Thyroid gland (tissue), 4 donors: ENCODE measurements at regions not wholly inside any gene's neighbourhood (a gene's known extent, or its start where the extent isn't known, plus 50 kb on each side); places are given as distances from the start of the nearest gene placed in this dataset.

Experiments
- DNase-seq, 2 donors: peaks; one replicate each; pipeline ENCODE4 v3.0.0-alpha.2; 2019
- H3K27ac ChIP-seq, 3 donors: fragments of 200-600 bp; sonication (generic); 1 replicate in 2 of 3; 2 replicates in 1 of 3; pipeline ENCODE4 v1.5.1; 2016 to 2019; ENCODE audit warnings: mild to moderate bottlenecking in 1 of 3, moderate library complexity in 1 of 3
- H3K27me3 ChIP-seq: fragments of 200-600 bp; sonication (generic); one replicate; pipeline ENCODE4 v1.5.1; 2019
- H3K36me3 ChIP-seq, 2 donors: fragments of 200-600 bp; sonication (generic); one replicate each; pipeline ENCODE4 v1.5.1; 2016 to 2019
- H3K4me1 ChIP-seq, 2 donors: fragments of 200-600 bp; sonication (generic); one replicate each; pipeline ENCODE4 v1.5.1; 2017 to 2019
- H3K4me3 ChIP-seq, 3 donors: fragments of 200-600 bp; sonication (generic); replicated peaks in 1 of 3; 1 replicate in 2 of 3; 2 replicates in 1 of 3; pipeline ENCODE4 v1.5.1; 2016; ENCODE audit warnings: mild to moderate bottlenecking in 1 of 3
- H3K9me3 ChIP-seq: fragments of 200-600 bp; sonication (generic); one replicate; pipeline ENCODE4 v1.5.1; 2017
- POLR2A ChIP-seq, 2 donors: fragments of 450-650 bp; IDR thresholded peaks; one replicate each; pipeline ENCODE4 v1.6.1; 2017; ENCODE audit warnings: antibody characterized with exemption in 2 of 2, mild to moderate bottlenecking in 2 of 2, moderate library complexity in 1 of 2
- WGBS, 2 donors: methylation state at CpG; one replicate each; pipeline ENCODE4 v1.1.5; 2017; 5-methylcytosine and 5-hydroxymethylcytosine counted together
- intact Hi-C: fragments of 100-400 bp; cut with DNase I; formaldehyde crosslinking; loops from one replicate; pipeline ENCODE4 v1.15.1; 2023
- TF ChIP-seq, protein P1 (sequence below), 6 experiments: fragments of 200-600 bp in 3 of 6; fragments of 450-650 bp in 3 of 6; sonication (generic) in 3 of 6; IDR thresholded peaks; one replicate each; pipeline ENCODE4 v1.5.1; 2016 to 2019; ENCODE audit warnings: antibody characterized with exemption in 6 of 6, mild to moderate bottlenecking in 2 of 6, inconsistent platforms in 1 of 6, moderate library complexity in 1 of 6

DNA sequence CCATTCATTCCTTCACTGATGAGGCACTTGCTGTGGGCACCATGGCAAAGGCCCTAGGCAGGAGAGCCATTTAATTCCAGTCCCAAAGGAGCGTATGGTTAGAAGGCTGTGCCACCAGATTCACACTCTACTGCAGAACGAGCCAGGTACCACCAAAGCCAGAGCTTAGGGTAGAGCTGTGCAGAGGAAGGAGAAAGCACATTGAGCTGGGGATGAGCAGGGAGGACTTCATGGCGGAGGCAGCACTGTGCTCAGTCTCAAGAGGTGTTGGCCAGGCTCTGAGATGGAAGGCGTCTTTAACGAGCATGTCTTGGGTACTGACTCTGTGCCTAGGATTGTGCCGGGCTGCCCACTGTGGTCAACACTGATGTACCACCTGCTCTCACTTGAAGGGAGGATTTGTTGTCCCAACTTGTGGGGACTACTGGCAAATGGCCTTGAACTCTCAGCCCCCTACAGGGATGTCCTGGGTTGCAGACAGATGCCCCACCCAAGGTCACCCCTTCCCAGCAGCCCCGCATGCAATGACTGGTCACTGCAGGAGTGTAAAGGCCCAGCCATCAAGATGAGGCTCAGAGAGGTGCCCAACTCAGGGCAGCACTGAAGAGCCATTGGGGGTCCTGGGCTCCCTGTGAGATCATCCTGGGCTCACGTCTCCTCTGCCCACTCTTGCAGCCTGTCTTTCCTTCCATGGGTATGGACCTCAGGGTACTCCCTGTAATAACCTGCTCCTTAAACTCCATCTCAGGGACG, 251.4 kb downstream of the GLI2 start:
- Histone ChIP-seq H3K4me1 (no peaks in the 10 kb centered on the region), H3K27me3 (no peaks in the 10 kb centered on the region), H3K4me3 (no peak overlapping the region), H3K9me3 (no peaks in the 10 kb centered on the region), H3K27ac (no peak overlapping the region), H3K36me3 (no peaks in the 10 kb centered on the region)
- no peak for TF ChIP-seq POLR2A (IDR thresholded peaks at IDR 0.05)
- intact Hi-C loops = no loop called here
- DNase-seq = no peak
- 94% methylated on average over 6 to 9 of the region's 9 CpGs for WGBS, 2 donors

DNA sequence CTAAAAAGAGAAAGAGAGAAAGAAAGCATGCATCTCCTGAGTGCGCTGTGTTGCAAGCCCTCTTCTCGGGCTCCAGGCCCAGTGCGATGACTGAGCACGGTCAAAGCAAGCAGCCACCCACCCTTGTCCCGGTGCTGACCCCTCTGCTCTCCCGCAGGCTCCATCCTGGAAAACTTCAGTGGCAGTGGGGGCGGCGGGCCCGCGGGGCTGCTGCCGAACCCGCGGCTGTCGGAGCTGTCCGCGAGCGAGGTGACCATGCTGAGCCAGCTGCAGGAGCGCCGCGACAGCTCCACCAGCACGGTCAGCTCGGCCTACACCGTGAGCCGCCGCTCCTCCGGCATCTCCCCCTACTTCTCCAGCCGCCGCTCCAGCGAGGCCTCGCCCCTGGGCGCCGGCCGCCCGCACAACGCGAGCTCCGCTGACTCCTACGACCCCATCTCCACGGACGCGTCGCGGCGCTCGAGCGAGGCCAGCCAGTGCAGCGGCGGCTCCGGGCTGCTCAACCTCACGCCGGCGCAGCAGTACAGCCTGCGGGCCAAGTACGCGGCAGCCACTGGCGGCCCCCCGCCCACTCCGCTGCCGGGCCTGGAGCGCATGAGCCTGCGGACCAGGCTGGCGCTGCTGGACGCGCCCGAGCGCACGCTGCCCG, 252.5 kb downstream of the GLI2 start:
- no peaks in the 10 kb centered on the region for H3K9me3 ChIP-seq
- no peaks in the 10 kb centered on the region for H3K36me3 ChIP-seq
- H3K27ac ChIP-seq = no peak overlapping the region
- TF ChIP-seq, protein P1, sequence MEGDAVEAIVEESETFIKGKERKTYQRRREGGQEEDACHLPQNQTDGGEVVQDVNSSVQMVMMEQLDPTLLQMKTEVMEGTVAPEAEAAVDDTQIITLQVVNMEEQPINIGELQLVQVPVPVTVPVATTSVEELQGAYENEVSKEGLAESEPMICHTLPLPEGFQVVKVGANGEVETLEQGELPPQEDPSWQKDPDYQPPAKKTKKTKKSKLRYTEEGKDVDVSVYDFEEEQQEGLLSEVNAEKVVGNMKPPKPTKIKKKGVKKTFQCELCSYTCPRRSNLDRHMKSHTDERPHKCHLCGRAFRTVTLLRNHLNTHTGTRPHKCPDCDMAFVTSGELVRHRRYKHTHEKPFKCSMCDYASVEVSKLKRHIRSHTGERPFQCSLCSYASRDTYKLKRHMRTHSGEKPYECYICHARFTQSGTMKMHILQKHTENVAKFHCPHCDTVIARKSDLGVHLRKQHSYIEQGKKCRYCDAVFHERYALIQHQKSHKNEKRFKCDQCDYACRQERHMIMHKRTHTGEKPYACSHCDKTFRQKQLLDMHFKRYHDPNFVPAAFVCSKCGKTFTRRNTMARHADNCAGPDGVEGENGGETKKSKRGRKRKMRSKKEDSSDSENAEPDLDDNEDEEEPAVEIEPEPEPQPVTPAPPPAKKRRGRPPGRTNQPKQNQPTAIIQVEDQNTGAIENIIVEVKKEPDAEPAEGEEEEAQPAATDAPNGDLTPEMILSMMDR (IDR thresholded peaks at IDR 0.05) = no peak
- TF ChIP-seq POLR2A (IDR thresholded peaks at IDR 0.05) = no peak
- DNase-seq = no peak
- no peaks in the 10 kb centered on the region for H3K4me1 ChIP-seq
- H3K4me3 ChIP-seq = no peak overlapping the region
- intact Hi-C loops = no loop called here
- no peaks in the 10 kb centered on the region for H3K27me3 ChIP-seq
- 95 to 96% methylated on average over 49 to 50 of the region's 68 CpGs for WGBS, 2 donors

DNA sequence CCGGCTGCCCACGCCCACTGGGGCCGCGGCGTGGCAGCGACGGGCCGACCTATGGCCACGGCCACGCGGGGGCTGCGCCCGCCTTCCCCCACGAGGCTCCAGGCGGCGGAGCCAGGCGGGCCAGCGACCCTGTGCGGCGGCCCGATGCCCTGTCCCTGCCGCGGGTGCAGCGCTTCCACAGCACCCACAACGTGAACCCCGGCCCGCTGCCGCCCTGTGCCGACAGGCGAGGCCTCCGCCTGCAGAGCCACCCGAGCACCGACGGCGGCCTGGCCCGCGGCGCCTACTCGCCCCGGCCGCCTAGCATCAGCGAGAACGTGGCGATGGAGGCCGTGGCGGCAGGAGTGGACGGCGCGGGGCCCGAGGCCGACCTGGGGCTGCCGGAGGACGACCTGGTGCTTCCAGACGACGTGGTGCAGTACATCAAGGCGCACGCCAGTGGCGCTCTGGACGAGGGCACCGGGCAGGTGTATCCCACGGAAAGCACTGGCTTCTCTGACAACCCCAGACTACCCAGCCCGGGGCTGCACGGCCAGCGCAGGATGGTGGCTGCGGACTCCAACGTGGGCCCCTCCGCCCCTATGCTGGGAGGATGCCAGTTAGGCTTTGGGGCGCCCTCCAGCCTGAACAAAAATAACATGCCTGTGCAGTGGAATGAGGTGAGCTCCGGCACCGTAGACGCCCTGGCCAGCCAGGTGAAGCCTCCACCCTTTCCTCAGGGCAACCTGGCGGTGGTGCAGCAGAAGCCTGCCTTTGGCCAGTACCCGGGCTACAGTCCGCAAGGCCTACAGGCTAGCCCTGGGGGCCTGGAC, 253.2 kb downstream of the GLI2 start:
- Histone ChIP-seq H3K36me3 (no peaks in the 10 kb centered on the region), H3K27me3 (no peaks in the 10 kb centered on the region), H3K27ac (no peak overlapping the region), H3K9me3 (no peaks in the 10 kb centered on the region), H3K4me1 (no peaks in the 10 kb centered on the region), H3K4me3 (no peak overlapping the region)
- intact Hi-C loops = no loop called here
- no peak for DNase-seq
- 94 to 97% methylated on average over 13 to 34 of the region's 74 CpGs for WGBS, 2 donors
- no peak for TF ChIP-seq POLR2A (IDR thresholded peaks at IDR 0.05)
- TF ChIP-seq, protein P1 (IDR thresholded peaks at IDR 0.05) = no peak

DNA sequence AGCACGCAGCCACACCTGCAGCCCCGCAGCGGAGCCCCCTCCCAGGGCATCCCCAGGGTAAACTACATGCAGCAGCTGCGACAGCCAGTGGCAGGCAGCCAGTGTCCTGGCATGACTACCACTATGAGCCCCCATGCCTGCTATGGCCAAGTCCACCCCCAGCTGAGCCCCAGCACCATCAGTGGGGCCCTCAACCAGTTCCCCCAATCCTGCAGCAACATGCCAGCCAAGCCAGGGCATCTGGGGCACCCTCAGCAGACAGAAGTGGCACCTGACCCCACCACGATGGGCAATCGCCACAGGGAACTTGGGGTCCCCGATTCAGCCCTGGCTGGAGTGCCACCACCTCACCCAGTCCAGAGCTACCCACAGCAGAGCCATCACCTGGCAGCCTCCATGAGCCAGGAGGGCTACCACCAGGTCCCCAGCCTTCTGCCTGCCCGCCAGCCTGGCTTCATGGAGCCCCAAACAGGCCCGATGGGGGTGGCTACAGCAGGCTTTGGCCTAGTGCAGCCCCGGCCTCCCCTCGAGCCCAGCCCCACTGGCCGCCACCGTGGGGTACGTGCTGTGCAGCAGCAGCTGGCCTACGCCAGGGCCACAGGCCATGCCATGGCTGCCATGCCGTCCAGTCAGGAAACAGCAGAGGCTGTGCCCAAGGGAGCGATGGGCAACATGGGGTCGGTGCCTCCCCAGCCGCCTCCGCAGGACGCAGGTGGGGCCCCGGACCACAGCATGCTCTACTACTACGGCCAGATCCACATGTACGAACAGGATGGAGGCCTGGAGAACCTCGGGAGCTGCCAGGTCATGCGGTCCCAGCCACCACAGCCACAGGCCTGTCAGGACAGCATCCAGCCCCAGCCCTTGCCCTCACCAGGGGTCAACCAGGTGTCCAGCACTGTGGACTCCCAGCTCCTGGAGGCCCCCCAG, 254.1 kb downstream of the GLI2 start:
- no peak for DNase-seq
- H3K4me3 ChIP-seq = no peak overlapping the region
- H3K36me3 ChIP-seq = no peaks in the 10 kb centered on the region
- H3K27ac ChIP-seq = no peak overlapping the region
- no peaks in the 10 kb centered on the region for H3K9me3 ChIP-seq
- intact Hi-C loops = no loop called here
- H3K27me3 ChIP-seq = no peaks in the 10 kb centered on the region
- WGBS, 2 donors = 88 to 90% methylated on average over 3 to 15 of the region's 26 CpGs
- TF ChIP-seq, protein P1 (IDR thresholded peaks at IDR 0.05) = no peak
- no peak for TF ChIP-seq POLR2A (IDR thresholded peaks at IDR 0.05)
- no peaks in the 10 kb centered on the region for H3K4me1 ChIP-seq

DNA sequence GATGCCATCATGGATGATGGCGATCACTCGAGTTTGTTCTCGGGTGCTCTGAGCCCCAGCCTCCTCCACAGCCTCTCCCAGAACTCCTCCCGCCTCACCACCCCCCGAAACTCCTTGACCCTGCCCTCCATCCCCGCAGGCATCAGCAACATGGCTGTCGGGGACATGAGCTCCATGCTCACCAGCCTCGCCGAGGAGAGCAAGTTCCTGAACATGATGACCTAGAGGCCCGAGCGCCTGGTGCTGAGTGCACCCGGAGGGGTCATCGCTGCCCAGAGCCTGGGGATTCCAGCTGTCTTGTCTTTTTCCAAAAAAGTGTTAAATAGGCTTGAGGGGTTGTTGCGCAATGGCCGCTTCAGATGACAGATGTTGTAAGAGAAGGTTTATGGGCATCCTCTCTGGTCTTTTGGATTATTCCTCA, 254.8 kb downstream of the GLI2 start:
- Histone ChIP-seq H3K4me1 (no peaks in the 10 kb centered on the region), H3K4me3 (no peak overlapping the region), H3K9me3 (no peaks in the 10 kb centered on the region), H3K27ac (no peak overlapping the region), H3K27me3 (no peaks in the 10 kb centered on the region), H3K36me3 (no peaks in the 10 kb centered on the region)
- no peak for TF ChIP-seq POLR2A (IDR thresholded peaks at IDR 0.05)
- TF ChIP-seq, protein P1 (IDR thresholded peaks at IDR 0.05) = no peak
- no peak for DNase-seq
- intact Hi-C loops = no loop called here
- WGBS, 2 donors = 97% methylated on average over 15 of the region's 15 CpGs
